ENCODE measurements at regions not wholly inside any gene's neighbourhood (a gene's known extent, or its start where the extent isn't known, plus 50 kb on each side); places are given as distances from the start of the nearest gene placed in this dataset.

- TF ChIP-seq CTCF (IDR thresholded peaks at IDR 0.05; ENCODE audit: low read length) (no peak), EZH2 (IDR thresholded peaks at IDR 0.05; ENCODE audit: borderline replicate concordance, low read length) (no peak)
Measured at GRCh38 chr4:185888676-185889075, 76.7 kb upstream of the SORBS2 start.

All from OCI-LY1 (cell line).